LNCaP clone FGC (cell line): ENCODE measurements at regions not wholly inside any gene's neighbourhood (a gene's known extent, or its start where the extent isn't known, plus 50 kb on each side); places are given as distances from the start of the nearest gene placed in this dataset.

ENCODE experiments used
- DNase-seq: peaks from one replicate; pipeline ENCODE4 v3.0.0-alpha.2; 2011; ENCODE audit warnings: low read depth
- H3K4me3 ChIP-seq: 2 replicates; pipeline ENCODE4 v1.5.1; 2011; ENCODE audit warnings: mild to moderate bottlenecking, low read depth, low read length, control low read depth
- TF ChIP-seq, protein P1 (sequence below): IDR thresholded peaks from 2 replicates; pipeline ENCODE4 v1.5.1; 2012; ENCODE audit warnings: mild to moderate bottlenecking; ENCODE audit not compliant: control insufficient read depth, insufficient read depth; ENCODE audit errors: extremely low read depth

DNA sequence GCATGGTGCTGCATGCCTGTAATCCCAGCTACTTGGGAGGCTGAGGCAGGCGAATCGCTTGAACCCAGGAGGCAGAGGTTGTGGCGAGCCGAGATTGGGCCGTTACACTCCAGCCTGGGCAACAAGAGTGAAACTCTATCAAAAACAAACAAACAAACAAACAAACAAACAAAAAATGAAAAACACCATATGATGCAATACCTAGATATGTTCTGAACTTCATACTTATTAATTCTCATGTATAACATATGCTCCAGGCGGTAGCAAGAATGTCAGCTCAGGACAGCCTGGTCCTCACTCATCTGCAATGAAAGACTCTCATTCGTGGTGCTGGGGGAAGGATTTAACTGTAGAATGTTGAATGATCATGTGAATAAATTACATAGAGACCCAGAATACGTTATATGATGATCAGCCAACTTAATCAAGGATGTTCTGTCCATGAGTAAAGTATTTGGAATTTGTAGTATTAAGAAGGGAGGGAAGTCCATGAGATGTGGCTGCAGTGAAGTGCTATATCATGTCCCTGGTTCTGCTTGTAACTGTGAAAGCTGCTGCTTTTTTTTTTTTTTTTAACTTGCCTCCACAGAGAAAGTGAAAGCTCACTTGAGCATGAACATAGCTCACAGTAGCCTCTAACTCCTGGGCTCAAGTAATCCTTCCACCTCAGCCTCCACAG is 206.8 kb downstream of the UQCRFS1 start:
- DNase-seq, result no peak
- TF ChIP-seq, protein P1, sequence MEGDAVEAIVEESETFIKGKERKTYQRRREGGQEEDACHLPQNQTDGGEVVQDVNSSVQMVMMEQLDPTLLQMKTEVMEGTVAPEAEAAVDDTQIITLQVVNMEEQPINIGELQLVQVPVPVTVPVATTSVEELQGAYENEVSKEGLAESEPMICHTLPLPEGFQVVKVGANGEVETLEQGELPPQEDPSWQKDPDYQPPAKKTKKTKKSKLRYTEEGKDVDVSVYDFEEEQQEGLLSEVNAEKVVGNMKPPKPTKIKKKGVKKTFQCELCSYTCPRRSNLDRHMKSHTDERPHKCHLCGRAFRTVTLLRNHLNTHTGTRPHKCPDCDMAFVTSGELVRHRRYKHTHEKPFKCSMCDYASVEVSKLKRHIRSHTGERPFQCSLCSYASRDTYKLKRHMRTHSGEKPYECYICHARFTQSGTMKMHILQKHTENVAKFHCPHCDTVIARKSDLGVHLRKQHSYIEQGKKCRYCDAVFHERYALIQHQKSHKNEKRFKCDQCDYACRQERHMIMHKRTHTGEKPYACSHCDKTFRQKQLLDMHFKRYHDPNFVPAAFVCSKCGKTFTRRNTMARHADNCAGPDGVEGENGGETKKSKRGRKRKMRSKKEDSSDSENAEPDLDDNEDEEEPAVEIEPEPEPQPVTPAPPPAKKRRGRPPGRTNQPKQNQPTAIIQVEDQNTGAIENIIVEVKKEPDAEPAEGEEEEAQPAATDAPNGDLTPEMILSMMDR, result no peak

DNA sequence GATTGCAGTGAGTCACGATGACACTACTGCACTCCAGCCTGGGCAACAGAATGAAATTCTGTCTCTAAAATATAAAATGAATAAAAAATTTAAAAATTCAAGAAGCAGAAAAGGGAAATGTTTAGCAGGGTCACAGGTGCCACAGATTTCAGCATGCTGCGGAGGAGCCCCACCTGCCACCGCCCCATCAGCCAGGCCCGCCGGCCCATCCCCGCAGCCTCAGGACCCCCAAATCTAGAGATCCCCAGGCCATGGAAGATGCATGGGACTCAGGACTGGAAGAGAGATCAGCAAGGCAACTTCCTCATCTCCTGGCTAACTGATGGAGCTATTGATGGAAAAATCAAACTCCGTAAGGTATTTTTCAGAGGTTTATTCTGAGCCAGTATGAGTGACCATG is 208.2 kb downstream of the UQCRFS1 start:
- TF ChIP-seq, protein P1, result no peak
- no peak overlapping the region for H3K4me3 ChIP-seq
- no peak for DNase-seq

More for the DNA sequence above, 206.8 kb downstream of the UQCRFS1 start:
- no peak overlapping the region for H3K4me3 ChIP-seq

DNA sequence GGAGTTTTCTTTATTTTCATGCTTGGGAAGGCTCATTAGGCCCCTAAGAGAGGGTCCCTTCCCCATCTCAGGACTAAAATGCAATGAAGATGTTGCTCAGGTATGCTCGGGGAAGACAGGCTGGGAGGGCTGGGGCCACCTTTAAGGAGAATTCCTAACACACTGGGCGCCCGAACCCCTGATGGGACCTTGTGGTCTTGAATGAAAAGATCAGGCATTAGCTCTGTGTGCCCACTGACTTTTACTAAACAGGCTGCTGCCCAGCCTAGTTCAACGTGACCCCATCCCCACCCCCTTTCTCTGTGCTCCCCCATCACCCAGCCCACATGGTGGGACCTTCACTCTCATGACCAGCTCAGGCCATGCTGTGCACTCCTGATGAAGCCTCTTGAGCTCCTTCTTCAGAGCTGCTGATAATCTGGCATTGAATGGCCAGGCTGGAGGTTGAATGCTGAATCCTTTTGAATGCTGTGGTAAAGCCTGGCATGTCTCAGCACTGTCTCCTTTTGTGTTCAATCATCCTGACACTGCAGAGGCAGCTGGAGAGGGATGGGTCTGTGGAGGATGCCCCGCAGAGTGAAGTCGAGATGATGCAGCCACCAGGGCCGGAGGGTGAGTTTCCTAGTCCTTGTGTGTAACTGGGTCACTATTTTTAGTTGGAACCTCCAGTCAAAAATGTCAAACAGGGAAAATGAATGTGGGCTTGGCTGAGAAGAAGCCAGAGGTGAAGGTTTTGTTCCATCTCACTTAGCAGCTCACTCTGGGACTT is 209.1 kb downstream of the UQCRFS1 start:
- TF ChIP-seq, protein P1, result no peak
- H3K4me3 ChIP-seq, result no peak overlapping the region
- no peak for DNase-seq

DNA sequence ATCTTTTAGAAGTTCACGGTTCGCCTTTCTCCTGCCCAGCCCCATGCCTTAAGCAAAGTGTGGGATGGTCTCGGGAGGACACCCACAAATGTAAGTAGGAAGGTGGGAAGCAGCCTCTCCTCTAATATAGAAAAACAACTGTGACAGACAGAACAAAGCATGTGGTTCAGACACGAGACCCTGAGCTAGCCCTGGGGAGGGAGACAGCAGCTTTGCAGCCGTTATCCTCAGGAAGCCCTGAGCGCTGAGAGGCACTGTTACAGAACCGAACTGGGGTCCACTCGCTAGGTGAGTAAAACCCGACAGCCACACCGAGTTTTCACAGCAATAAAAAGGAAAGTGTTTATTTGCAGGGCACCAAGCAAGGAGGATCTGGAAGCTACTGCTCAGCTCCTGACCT is 210.6 kb downstream of the UQCRFS1 start:
- no peak overlapping the region for H3K4me3 ChIP-seq
- no peak for DNase-seq
- TF ChIP-seq, protein P1, result no peak

DNA sequence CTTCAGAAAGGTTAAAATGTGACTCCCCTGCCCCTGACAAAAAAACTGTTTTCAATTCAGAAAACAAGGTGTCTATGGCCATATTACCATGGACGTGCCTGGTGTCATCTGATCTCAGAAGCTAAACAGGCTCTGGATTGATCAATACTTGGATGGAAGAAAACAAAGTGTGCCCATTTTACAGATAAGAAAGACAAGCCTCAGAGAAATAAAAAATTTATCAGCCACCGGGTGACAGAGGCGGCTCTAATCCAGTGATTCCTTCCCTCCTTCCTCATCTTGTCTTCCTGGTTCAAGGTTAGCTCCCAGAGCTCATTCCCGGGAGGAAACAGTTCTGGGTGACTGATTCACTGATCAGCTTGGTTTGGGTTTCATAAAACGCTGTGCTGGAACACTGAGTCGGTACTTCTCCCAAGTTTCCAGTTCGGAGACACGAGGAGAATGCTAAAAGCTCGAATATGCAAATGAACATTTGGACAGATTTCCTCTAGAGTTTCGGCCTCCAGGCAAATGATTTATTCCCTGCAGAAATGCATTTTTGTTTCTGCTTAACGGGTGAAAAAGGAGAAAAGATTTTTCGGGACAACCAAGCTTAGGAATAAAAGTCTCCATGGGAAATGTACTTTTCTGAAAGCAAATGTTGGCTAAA is 211.2 kb downstream of the UQCRFS1 start:
- no peak overlapping the region for H3K4me3 ChIP-seq
- DNase-seq, result no peak
- TF ChIP-seq, protein P1, result no peak

DNA sequence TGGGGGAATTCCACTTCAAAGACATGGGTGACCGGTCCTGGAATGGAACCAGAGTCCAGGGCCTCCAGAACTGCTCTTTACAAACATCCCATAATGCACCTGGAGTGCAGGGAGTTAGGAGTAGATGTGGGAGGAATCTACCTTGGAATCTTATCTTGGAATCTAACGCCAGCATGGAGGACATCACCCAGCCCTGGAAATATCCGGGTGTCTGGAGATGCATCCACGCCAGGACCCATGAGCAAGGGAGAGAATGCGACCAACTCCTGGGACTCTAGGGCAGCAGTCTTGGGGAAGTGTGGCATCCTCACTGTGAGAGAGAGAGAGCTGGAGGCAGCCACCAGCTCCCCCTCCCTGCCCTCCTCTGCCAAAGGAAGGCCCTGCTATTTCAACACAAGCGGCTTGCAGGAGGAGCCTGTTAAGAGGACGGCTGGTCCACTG is 211.8 kb downstream of the UQCRFS1 start:
- DNase-seq, result no peak
- TF ChIP-seq, protein P1, result no peak
- no peak overlapping the region for H3K4me3 ChIP-seq
